Neural progenitor cell (in vitro differentiated cells): ENCODE measurements at regions not wholly inside any gene's neighbourhood (a gene's known extent, or its start where the extent isn't known, plus 50 kb on each side); places are given as distances from the start of the nearest gene placed in this dataset.

Experiments used
- CTCF ChIP-seq: fragments of 200-600 bp; sonication (generic); IDR thresholded peaks from 2 replicates; pipeline ENCODE4 v1.5.1; 2017; ENCODE audit warnings: antibody characterized with exemption, mild to moderate bottlenecking
- EZH2 ChIP-seq: fragments of 200-600 bp; sonication (generic); IDR thresholded peaks from 2 replicates; pipeline ENCODE4 v1.6.1; 2017; ENCODE audit warnings: antibody characterized with exemption, mild to moderate bottlenecking, moderate library complexity

GRCh38 chr5:4513381-4513780 lies 626.7 kb upstream of the ADAMTS16 start:
- TF ChIP-seq CTCF (no peak), EZH2 (no peak)
